Neuronal stem cell (in vitro differentiated cells): ENCODE measurements at regions not wholly inside any gene's neighbourhood (a gene's known extent, or its start where the extent isn't known, plus 50 kb on each side); places are given as distances from the start of the nearest gene placed in this dataset.

Experiments
- DNase-seq: peaks from one replicate; pipeline ENCODE4 v3.0.0-alpha.2; 2013; ENCODE audit warnings: low spot score
- H2AFZ ChIP-seq: one replicate; pipeline ENCODE4 v1.6.1; 2013; ENCODE audit warnings: mild to moderate bottlenecking, low read length, inconsistent platforms
- H2AK5ac ChIP-seq: 2 replicates; pipeline ENCODE4 v1.6.1; 2013; ENCODE audit warnings: low read depth, mild to moderate bottlenecking, inconsistent platforms, low read length, moderate library complexity, mixed read lengths
- H2BK120ac ChIP-seq: 2 replicates; pipeline ENCODE4 v1.6.1; 2013; ENCODE audit warnings: low read depth, mild to moderate bottlenecking, inconsistent platforms, low read length, moderate library complexity, mixed read lengths
- H2BK12ac ChIP-seq: one replicate; pipeline ENCODE4 v1.6.1; 2013; ENCODE audit warnings: low read length, inconsistent platforms
- H2BK15ac ChIP-seq: 2 replicates; pipeline ENCODE4 v1.6.1; 2013; ENCODE audit warnings: mild to moderate bottlenecking, low read length, inconsistent platforms, mixed read lengths
- H2BK5ac ChIP-seq: one replicate; pipeline ENCODE4 v1.6.1; 2013; ENCODE audit warnings: inconsistent platforms, mild to moderate bottlenecking, low read length, moderate library complexity
- H3K14ac ChIP-seq: one replicate; pipeline ENCODE4 v1.6.1; 2013; ENCODE audit warnings: low read length, inconsistent platforms
- H3K18ac ChIP-seq: 2 replicates; pipeline ENCODE4 v1.6.1; 2013; ENCODE audit warnings: low read length, inconsistent platforms
- H3K23ac ChIP-seq: 2 replicates; pipeline ENCODE4 v1.6.1; 2013; ENCODE audit warnings: low read depth, mild to moderate bottlenecking, mixed read lengths, low read length, inconsistent platforms; ENCODE audit not compliant: poor library complexity
- H3K27ac ChIP-seq: replicated peaks from 3 replicates; pipeline ENCODE4 v1.5.1; 2013; ENCODE audit warnings: low read length, inconsistent platforms
- H3K27me3 ChIP-seq, 3 experiments: 2 replicates each; pipeline ENCODE4 v1.6.1; 2013; ENCODE audit warnings: low read length in 3 of 3, mild to moderate bottlenecking in 2 of 3, inconsistent platforms in 1 of 3, low read depth in 1 of 3, mixed read lengths in 1 of 3, moderate library complexity in 1 of 3; ENCODE audit not compliant: control insufficient read depth in 3 of 3, insufficient read depth in 3 of 3
- H3K36me3 ChIP-seq, 2 donors: replicated peaks in 1 of 2; 2 replicates each; pipeline ENCODE4 v1.6.1; 2013; ENCODE audit warnings: low read length in 2 of 2; ENCODE audit not compliant: control insufficient read depth in 2 of 2, insufficient read depth in 2 of 2
- H3K4ac ChIP-seq: 2 replicates; pipeline ENCODE4 v1.6.1; 2013; ENCODE audit warnings: inconsistent platforms, mild to moderate bottlenecking, low read length, moderate library complexity
- H3K4me1 ChIP-seq, 2 donors: 1 replicate in 1 of 2; 2 replicates in 1 of 2; pipeline ENCODE4 v1.6.1; 2013; ENCODE audit warnings: low read length in 2 of 2, low read depth in 1 of 2; ENCODE audit not compliant: control insufficient read depth in 2 of 2, insufficient read depth in 1 of 2
- H3K4me2 ChIP-seq: one replicate; pipeline ENCODE4 v1.6.1; 2013; ENCODE audit warnings: mild to moderate bottlenecking, low read length, inconsistent platforms; ENCODE audit not compliant: insufficient read depth, poor library complexity, severe bottlenecking
- H3K4me3 ChIP-seq, 2 donors: 2 replicates each; pipeline ENCODE4 v1.5.1; 2013; ENCODE audit warnings: low read length in 2 of 2, mild to moderate bottlenecking in 2 of 2, inconsistent platforms in 1 of 2, moderate library complexity in 1 of 2
- H3K79me1 ChIP-seq: one replicate; pipeline ENCODE4 v1.6.1; 2013; ENCODE audit warnings: low read depth, mild to moderate bottlenecking, inconsistent platforms, low read length, moderate library complexity
- H3K9ac ChIP-seq: one replicate; pipeline ENCODE4 v1.6.1; 2013; ENCODE audit warnings: mild to moderate bottlenecking, low read depth, low read length, inconsistent platforms; ENCODE audit not compliant: poor library complexity
- H3K9me3 ChIP-seq, 2 donors: replicated peaks in 1 of 2; 2 replicates each; pipeline versions ENCODE3 to v1.6.1; 2013; ENCODE audit warnings: low read length in 2 of 2, mild to moderate bottlenecking in 2 of 2, inconsistent platforms in 1 of 2, low read depth in 1 of 2, mixed read lengths in 1 of 2, moderate library complexity in 1 of 2; ENCODE audit not compliant: control insufficient read depth in 2 of 2, insufficient read depth in 1 of 2
- H4K8ac ChIP-seq: one replicate; pipeline ENCODE4 v1.6.1; 2013; ENCODE audit warnings: low read depth, mild to moderate bottlenecking, inconsistent platforms, low read length, moderate library complexity
- H4K91ac ChIP-seq: one replicate; pipeline ENCODE4 v1.6.1; 2013; ENCODE audit warnings: low read length, low read depth, mild to moderate bottlenecking, inconsistent platforms; ENCODE audit not compliant: poor library complexity
- WGBS, 2 donors: extraction: QIAGEN DNeasy Blood & Tissue Kit; methylation state at CpG; one replicate each; pipeline ENCODE4 v1.1.7; 2013; ENCODE audit warnings: missing lambda C conversion rate in 2 of 2, mixed read lengths in 1 of 2; ENCODE audit not compliant: insufficient read length in 2 of 2, insufficient replicate concordance in 1 of 2; ENCODE audit errors: extremely low coverage in 2 of 2; 5-methylcytosine and 5-hydroxymethylcytosine counted together

DNA sequence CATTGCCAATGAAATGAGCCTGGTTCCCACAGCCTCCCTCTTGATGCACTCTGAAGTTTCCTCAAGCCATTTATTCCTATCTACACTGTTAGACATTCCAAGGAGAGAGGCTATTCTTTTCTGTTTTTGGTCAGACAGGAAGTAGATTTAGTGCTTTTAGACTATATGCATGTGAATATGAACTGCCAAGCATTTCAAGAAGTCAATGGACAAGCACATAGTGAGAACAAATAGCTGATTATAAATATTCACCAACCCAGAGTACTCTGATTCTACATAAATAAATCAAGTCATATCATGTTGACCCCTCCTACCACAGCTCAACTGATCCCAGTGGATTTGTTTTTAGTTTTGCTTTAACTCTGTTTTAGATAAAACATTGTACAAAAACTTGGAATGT lies 412.5 kb upstream of the RARB start:
- no peaks in the 10 kb centered on the region for H3K27me3 ChIP-seq
- no peak overlapping the region for H3K23ac ChIP-seq
- H4K8ac ChIP-seq, result no peak overlapping the region
- H2BK12ac ChIP-seq, result no peak overlapping the region
- H3K9me3 ChIP-seq, result no peaks in the 10 kb centered on the region
- H3K18ac ChIP-seq, result no peak overlapping the region
- no peak overlapping the region for H3K27ac ChIP-seq
- H3K36me3 ChIP-seq, result no peaks in the 10 kb centered on the region
- H3K4ac ChIP-seq, result no peak overlapping the region
- no peak overlapping the region for H2BK15ac ChIP-seq
- no peak overlapping the region for H2BK5ac ChIP-seq
- H3K79me1 ChIP-seq, result no peaks in the 10 kb centered on the region
- no peak overlapping the region for H4K91ac ChIP-seq
- DNase-seq, result no peak
- H2AFZ ChIP-seq, result no peak overlapping the region
- H3K4me3 ChIP-seq, result no peak overlapping the region
- no peak overlapping the region for H3K4me2 ChIP-seq
- peaks cover 0 to 2% of the 10 kb centered on the region in 2 donors for H3K4me1 ChIP-seq
- H2AK5ac ChIP-seq, result no peak overlapping the region
- no peak overlapping the region for H2BK120ac ChIP-seq
- no peak overlapping the region for H3K9ac ChIP-seq
- no peak overlapping the region for H3K14ac ChIP-seq

DNA sequence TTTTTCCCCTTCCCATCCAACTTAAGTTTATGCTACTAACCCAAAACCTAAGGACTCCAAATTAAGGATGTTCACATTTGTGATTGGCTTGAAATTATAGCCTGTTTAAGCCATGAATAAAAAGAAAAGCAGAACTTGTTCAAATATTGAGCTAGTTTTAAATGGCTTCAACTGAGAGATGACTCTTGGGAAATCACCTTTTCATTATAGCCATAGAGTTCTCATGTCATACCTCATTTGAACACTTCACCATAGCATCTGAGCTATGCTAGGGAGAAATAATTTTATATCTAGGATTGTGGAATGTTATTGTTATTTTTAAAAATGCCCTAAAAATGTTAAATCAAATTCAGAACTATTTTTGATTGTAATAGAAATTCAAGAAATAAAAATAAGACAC lies 409.2 kb upstream of the RARB start:
- Histone ChIP-seq H3K23ac (no peak overlapping the region), H3K27ac (no peak overlapping the region), H2AFZ (no peak overlapping the region), H2BK120ac (no peak overlapping the region), H4K8ac (no peak overlapping the region), H2BK5ac (no peak overlapping the region), H2BK12ac (no peak overlapping the region), H3K18ac (no peak overlapping the region), H3K4me1 (peaks cover 0 to 2% of the 10 kb centered on the region in 2 donors), H3K4me2 (no peak overlapping the region), H3K9me3 (no peaks in the 10 kb centered on the region), H3K27me3 (no peaks in the 10 kb centered on the region), H3K9ac (no peak overlapping the region), H3K4me3 (no peak overlapping the region), H3K79me1 (no peaks in the 10 kb centered on the region), H2BK15ac (no peak overlapping the region), H3K14ac (no peak overlapping the region), H4K91ac (no peak overlapping the region), H3K36me3 (no peaks in the 10 kb centered on the region), H2AK5ac (no peak overlapping the region), H3K4ac (no peak overlapping the region)
- no peak for DNase-seq

DNA sequence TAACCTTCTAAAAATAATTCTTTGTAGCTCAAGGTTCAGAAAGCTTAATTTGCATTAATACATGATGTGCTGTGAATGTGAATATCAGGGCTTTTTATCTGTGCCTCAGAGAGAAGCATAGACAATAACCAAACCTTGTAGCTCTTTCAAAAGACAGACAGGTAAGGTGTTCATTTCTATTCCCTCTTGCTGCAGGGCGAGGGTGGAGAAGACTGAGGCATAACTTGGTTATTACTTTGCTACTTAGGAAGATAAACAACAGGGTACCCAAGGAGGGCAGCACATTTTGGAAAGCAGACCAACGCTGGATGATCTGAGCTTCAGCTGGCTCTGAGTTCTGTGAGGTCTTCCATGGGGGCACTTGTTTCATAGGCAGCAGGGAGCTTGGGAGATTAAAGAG lies 408.6 kb upstream of the RARB start:
- Histone ChIP-seq H4K91ac (no peak overlapping the region), H3K9me3 (no peaks in the 10 kb centered on the region), H3K14ac (no peak overlapping the region), H3K27ac (no peak overlapping the region), H3K79me1 (no peaks in the 10 kb centered on the region), H2BK5ac (no peak overlapping the region), H3K4ac (no peak overlapping the region), H2AFZ (no peak overlapping the region), H2AK5ac (no peak overlapping the region), H3K4me2 (no peak overlapping the region), H3K4me1 (peaks cover 0 to 2% of the 10 kb centered on the region in 2 donors), H3K9ac (no peak overlapping the region), H3K36me3 (no peaks in the 10 kb centered on the region), H3K4me3 (no peak overlapping the region), H3K23ac (no peak overlapping the region), H2BK12ac (no peak overlapping the region), H3K27me3 (no peaks in the 10 kb centered on the region), H2BK120ac (no peak overlapping the region), H4K8ac (no peak overlapping the region), H2BK15ac (no peak overlapping the region), H3K18ac (no peak overlapping the region)
- no peak for DNase-seq
- no CpG with 5 or more reads among the region's 2 CpGs for WGBS, 2 donors

DNA sequence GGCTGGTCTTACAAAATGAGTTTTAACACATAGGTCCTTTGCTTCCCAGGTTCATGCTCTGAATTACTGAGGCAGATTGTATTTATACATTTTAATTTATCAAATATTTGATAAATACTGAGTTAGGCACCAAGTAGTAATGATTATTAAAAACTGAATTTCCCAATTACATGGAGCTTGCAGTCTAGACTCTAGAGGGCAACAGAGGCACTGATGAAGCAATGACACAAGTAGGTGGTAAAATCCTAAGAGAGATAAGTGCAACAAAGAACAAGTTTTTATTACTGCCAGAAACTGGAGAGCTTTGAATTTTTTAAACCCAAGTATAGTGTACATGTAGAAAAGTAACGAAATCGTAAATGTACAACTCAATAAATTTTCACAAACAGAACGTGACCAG lies 406.2 kb upstream of the RARB start:
- no CpG with 5 or more reads among the region's 3 CpGs for WGBS, 2 donors
- no peak overlapping the region for H3K27ac ChIP-seq
- no peak for DNase-seq
- no peaks in the 10 kb centered on the region for H3K79me1 ChIP-seq
- no peak overlapping the region for H2BK15ac ChIP-seq
- H3K9ac ChIP-seq, result no peak overlapping the region
- no peak overlapping the region for H3K14ac ChIP-seq
- H3K4me2 ChIP-seq, result no peak overlapping the region
- no peak overlapping the region for H2BK5ac ChIP-seq
- no peak overlapping the region for H3K4ac ChIP-seq
- no peak overlapping the region for H3K23ac ChIP-seq
- H3K36me3 ChIP-seq, result no peaks in the 10 kb centered on the region
- no peak overlapping the region for H2AFZ ChIP-seq
- peaks cover 0 to 2% of the 10 kb centered on the region in 2 donors for H3K4me1 ChIP-seq
- no peaks in the 10 kb centered on the region for H3K9me3 ChIP-seq
- no peak overlapping the region for H4K91ac ChIP-seq
- H2AK5ac ChIP-seq, result no peak overlapping the region
- no peak overlapping the region for H2BK120ac ChIP-seq
- H3K18ac ChIP-seq, result no peak overlapping the region
- H2BK12ac ChIP-seq, result no peak overlapping the region
- H3K27me3 ChIP-seq, result no peaks in the 10 kb centered on the region
- H4K8ac ChIP-seq, result no peak overlapping the region
- no peak overlapping the region for H3K4me3 ChIP-seq
